OCI-LY3 (cell line): ENCODE measurements at regions not wholly inside any gene's neighbourhood (a gene's known extent, or its start where the extent isn't known, plus 50 kb on each side); places are given as distances from the start of the nearest gene placed in this dataset.

ENCODE experiments used
- EZH2phosphoT487 ChIP-seq: fragments of 200-600 bp; shearing (Covaris generic); IDR thresholded peaks from 2 replicates; pipeline ENCODE4 v1.6.1; 2018; ENCODE audit warnings: antibody characterized with exemption, mixed run types, low read depth
- TF ChIP-seq, protein P1 (sequence below): fragments of 200-600, 300-600 bp; sonication (generic); IDR thresholded peaks from 2 replicates; pipeline ENCODE4 v1.5.1; 2014; ENCODE audit warnings: antibody characterized with exemption, low read length, low read depth

DNA sequence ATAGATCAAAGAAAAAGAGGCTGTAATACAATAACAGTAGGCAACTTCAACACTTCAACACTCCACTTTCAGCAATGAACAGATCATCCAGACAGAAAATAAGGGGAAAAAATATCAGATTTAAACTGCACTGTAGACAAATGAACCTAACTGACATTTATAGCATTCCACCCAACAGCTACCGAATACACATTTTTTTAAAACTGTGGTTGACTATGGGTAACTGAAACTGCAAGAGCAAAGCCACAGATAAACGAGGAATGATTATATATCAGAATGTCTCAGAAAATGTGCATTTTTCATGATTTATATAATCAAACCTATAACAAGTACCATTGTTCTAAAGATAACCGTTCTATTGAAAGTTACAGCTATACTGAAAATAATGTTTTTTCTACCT is 514.9 kb upstream of the DPPA4 start:
- TF ChIP-seq, protein P1, sequence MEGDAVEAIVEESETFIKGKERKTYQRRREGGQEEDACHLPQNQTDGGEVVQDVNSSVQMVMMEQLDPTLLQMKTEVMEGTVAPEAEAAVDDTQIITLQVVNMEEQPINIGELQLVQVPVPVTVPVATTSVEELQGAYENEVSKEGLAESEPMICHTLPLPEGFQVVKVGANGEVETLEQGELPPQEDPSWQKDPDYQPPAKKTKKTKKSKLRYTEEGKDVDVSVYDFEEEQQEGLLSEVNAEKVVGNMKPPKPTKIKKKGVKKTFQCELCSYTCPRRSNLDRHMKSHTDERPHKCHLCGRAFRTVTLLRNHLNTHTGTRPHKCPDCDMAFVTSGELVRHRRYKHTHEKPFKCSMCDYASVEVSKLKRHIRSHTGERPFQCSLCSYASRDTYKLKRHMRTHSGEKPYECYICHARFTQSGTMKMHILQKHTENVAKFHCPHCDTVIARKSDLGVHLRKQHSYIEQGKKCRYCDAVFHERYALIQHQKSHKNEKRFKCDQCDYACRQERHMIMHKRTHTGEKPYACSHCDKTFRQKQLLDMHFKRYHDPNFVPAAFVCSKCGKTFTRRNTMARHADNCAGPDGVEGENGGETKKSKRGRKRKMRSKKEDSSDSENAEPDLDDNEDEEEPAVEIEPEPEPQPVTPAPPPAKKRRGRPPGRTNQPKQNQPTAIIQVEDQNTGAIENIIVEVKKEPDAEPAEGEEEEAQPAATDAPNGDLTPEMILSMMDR, result no peak
- no peak for TF ChIP-seq EZH2phosphoT487
